ENCODE measurements at regions not wholly inside any gene's neighbourhood (a gene's known extent, or its start where the extent isn't known, plus 50 kb on each side); places are given as distances from the start of the nearest gene placed in this dataset.

DNA sequence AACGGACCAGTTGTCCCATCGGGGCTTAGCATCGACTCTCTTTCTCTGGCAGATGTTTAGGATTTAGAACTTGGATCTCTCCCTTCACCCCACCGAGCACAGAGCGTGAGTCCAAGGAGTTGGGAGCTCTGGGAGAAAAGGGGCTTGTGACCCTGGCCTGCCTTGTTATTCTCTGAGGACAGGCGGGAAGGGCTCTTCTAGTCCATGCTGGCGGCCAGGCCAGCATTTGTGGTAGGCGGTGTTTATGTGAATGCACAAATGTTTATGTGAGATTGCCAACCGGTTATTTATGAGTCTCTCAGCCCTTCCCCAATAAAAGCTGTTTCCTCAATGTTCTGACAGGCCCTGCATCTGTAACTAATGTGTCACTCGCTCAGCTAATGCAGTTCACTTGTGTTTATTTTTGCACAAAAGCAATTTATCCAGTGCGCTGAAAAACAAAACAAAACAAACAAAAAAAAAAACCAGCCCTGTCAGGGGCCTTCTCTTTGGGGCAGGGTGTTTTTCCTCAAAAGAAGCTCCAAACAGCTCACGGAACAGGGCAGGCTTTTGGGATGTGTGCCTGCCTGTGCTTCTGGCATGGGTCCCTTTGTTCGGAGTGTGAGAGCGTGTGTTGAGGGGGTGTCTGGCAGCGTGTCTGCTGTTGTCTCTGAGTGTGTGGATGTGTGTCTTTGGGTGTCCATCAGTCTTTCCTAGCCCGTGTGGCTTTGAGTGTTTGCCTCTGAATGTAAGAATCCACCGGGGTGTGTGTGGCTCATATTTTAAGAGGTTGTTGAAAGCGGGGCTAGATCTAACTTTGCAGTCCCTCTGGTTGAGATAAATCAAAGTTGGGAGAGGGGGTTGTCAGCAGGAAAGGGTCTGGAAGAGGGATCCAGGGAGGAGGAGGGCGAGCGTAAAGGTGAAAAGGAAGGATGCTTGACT is 52.8 kb upstream of the HAAO start:
- no peak for DNase-seq (ENCODE audit: extremely low spot score)
- ChIA-PET CTCF (interaction anchor here (0.6 to 1.2 kb wide), 3 partner anchors 10 to 17 kb away, joined by 3 to 4 read pairs (median 3); no protein-coding TSS in a partner anchor), POLR2A (no interaction called here)
- TF ChIP-seq, protein P1, sequence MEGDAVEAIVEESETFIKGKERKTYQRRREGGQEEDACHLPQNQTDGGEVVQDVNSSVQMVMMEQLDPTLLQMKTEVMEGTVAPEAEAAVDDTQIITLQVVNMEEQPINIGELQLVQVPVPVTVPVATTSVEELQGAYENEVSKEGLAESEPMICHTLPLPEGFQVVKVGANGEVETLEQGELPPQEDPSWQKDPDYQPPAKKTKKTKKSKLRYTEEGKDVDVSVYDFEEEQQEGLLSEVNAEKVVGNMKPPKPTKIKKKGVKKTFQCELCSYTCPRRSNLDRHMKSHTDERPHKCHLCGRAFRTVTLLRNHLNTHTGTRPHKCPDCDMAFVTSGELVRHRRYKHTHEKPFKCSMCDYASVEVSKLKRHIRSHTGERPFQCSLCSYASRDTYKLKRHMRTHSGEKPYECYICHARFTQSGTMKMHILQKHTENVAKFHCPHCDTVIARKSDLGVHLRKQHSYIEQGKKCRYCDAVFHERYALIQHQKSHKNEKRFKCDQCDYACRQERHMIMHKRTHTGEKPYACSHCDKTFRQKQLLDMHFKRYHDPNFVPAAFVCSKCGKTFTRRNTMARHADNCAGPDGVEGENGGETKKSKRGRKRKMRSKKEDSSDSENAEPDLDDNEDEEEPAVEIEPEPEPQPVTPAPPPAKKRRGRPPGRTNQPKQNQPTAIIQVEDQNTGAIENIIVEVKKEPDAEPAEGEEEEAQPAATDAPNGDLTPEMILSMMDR (IDR thresholded peaks at IDR 0.05; ENCODE audit: control extremely low read depth, extremely low read depth, low read depth, missing control alignments): no peak

DNA sequence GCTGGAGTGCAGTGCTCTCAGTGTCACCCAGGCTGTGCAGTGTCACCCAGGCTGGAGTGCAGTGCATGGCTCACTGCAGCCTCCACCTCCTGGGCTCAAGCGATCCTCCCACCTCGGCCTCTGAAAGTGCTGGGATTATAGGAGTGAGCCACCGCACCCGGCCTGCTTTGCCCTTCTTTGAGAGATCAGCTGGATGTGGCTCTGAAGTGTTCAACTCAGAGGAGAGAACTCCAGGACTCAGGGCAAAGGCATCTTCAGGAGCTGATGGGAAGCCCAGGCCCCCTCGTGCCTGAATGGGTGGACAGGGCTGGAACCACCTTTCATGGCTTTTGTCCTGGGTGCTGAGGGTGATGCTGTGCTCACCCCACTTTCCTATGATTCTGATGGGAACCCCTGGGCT is 52.0 kb upstream of the HAAO start:
- no peak for DNase-seq (ENCODE audit: extremely low spot score)
- CTCF ChIA-PET: interaction anchor here (0.6 to 1.2 kb wide), 2 partner anchors 15 to 16 kb away, joined by 3 to 4 read pairs; no protein-coding TSS in a partner anchor
- POLR2A ChIA-PET: no interaction called here
- TF ChIP-seq, protein P1 (IDR thresholded peaks at IDR 0.05; ENCODE audit: control extremely low read depth, extremely low read depth, low read depth, missing control alignments): no peak

DNA sequence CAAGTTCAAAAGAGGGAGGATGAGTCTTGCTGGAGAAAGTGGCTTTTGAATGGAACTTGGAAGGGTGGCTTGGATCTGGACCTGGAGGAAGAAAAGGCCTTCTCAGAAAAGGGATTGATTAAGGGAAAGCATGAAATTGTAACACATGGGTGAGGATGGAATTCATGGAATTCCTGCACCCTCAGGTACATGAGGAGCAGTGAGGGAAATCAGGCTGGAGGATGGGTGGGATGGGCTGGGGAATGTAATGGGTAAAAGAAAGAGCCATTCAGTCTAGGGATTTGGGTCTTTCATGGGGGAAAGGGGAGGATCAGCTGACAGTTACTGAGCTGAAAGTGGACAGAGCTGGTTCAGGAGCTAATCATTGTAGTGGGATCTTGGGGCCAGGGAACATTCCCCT is 51.2 kb upstream of the HAAO start:
- TF ChIP-seq, protein P1 (IDR thresholded peaks at IDR 0.05; ENCODE audit: control extremely low read depth, extremely low read depth, low read depth, missing control alignments): no peak
- ChIA-PET CTCF (no interaction called here), POLR2A (no interaction called here)
- DNase-seq (ENCODE audit: extremely low spot score): no peak

DNA sequence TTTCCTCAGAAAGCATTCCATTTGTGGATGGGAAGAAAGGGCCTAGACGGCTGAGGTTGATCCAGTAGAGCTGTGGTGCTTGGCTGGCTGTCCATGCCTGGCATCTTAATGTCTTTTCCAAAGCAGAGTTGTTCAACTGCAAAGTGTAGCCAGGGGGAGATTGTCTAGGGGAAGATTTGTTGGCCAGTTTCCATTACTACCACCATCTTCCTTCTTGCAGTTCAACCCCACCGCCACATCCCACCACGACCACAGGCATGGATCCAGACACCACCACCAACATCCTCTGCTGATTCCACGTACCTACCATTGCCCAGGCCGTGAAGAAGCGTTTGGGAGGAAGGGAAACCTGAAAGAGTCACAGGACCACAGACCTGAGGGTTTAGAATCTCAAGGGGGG is 50.7 kb upstream of the HAAO start:
- ChIA-PET POLR2A (no interaction called here), CTCF (no interaction called here)
- TF ChIP-seq, protein P1 (IDR thresholded peaks at IDR 0.05; ENCODE audit: control extremely low read depth, extremely low read depth, low read depth, missing control alignments): no peak
- DNase-seq (ENCODE audit: extremely low spot score): no peak

DNA sequence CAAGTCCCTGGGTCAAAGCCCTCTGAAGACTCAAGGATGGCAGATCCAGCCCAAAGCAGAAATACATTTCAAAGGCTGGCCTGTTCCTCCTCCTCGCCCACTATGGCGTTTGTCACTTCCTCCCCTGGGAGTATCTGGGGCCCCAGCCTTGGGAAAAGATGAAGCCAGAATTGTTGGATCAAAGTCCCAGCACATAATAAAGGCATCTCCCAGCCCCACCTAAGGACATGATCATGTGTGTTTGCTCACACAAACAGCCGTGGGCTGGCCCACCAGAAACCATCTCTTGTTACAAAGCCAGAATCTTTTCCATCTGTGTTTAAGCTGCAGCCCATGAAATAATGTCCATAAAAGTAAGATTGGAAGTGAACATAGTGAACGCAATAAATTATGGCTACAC is 50.1 kb upstream of the HAAO start:
- ChIA-PET POLR2A (no interaction called here), CTCF (interaction anchor here (0.7 to 1.1 kb wide), 2 partner anchors 9 to 18 kb away, joined by 3 read pairs; no protein-coding TSS in a partner anchor)
- TF ChIP-seq, protein P1 (IDR thresholded peaks at IDR 0.05; ENCODE audit: control extremely low read depth, extremely low read depth, low read depth, missing control alignments): no peak
- DNase-seq (ENCODE audit: extremely low spot score): no peak

Measured in GM10248 (cell line).